HEK293 (cell line): ENCODE measurements at regions not wholly inside any gene's neighbourhood (a gene's known extent, or its start where the extent isn't known, plus 50 kb on each side); places are given as distances from the start of the nearest gene placed in this dataset.

ENCODE experiments used
- KLF16 ChIP-seq: fragments of 450-650 bp; formaldehyde crosslinking; IDR thresholded peaks from 2 replicates; pipeline ENCODE4 v1.5.1; 2017; ENCODE audit warnings: missing biosample characterization, missing genetic modification characterization
- KLF8 ChIP-seq: fragments of 450-650 bp; formaldehyde crosslinking; IDR thresholded peaks from 2 replicates; pipeline ENCODE4 v1.5.1; 2016; ENCODE audit warnings: missing biosample characterization, missing genetic modification characterization
- SALL2 ChIP-seq: fragments of 450-650 bp; formaldehyde crosslinking; IDR thresholded peaks from 2 replicates; pipeline ENCODE4 v1.5.0; 2017; ENCODE audit warnings: missing biosample characterization, mild to moderate bottlenecking, missing genetic modification characterization, borderline replicate concordance
- TSHZ1 ChIP-seq: fragments of 450-650 bp; formaldehyde crosslinking; IDR thresholded peaks from 2 replicates; pipeline ENCODE4 v1.5.1; 2016; ENCODE audit warnings: missing biosample characterization, missing genetic modification characterization, borderline replicate concordance
- WT1 ChIP-seq: fragments of 450-650 bp; formaldehyde crosslinking; IDR thresholded peaks from 2 replicates; pipeline ENCODE4 v1.5.1; 2016; ENCODE audit warnings: missing biosample characterization, missing genetic modification characterization
- ZBTB10 ChIP-seq: fragments of 450-650 bp; formaldehyde crosslinking; IDR thresholded peaks from 2 replicates; pipeline ENCODE4 v1.5.1; 2016; ENCODE audit warnings: missing biosample characterization, missing genetic modification characterization
- ZIC2 ChIP-seq: fragments of 450-650 bp; formaldehyde crosslinking; IDR thresholded peaks from 2 replicates; pipeline ENCODE4 v1.5.1; 2016; ENCODE audit warnings: missing biosample characterization, missing genetic modification characterization
- ZNF404 ChIP-seq: fragments of 450-650 bp; formaldehyde crosslinking; IDR thresholded peaks from 2 replicates; pipeline ENCODE4 v1.5.1; 2017; ENCODE audit warnings: missing biosample characterization, missing genetic modification characterization
- ZNF433 ChIP-seq: fragments of 450-650 bp; formaldehyde crosslinking; IDR thresholded peaks from 2 replicates; pipeline ENCODE4 v1.5.1; 2016; ENCODE audit warnings: missing biosample characterization, missing genetic modification characterization, low read depth
- ZNF48 ChIP-seq: fragments of 450-650 bp; formaldehyde crosslinking; IDR thresholded peaks from 2 replicates; pipeline ENCODE4 v1.5.1; 2016; ENCODE audit warnings: missing biosample characterization, missing genetic modification characterization
- ZNF510 ChIP-seq: fragments of 450-650 bp; formaldehyde crosslinking; IDR thresholded peaks from 2 replicates; pipeline ENCODE4 v1.5.1; 2018; ENCODE audit warnings: mild to moderate bottlenecking, missing genetic modification characterization, missing biosample characterization; ENCODE audit not compliant: insufficient replicate concordance
- ZNF555 ChIP-seq: fragments of 450-650 bp; formaldehyde crosslinking; conservative IDR thresholded peaks from 2 replicates; pipeline ENCODE4 v1.5.1; 2017; ENCODE audit warnings: missing biosample characterization, mild to moderate bottlenecking, missing genetic modification characterization, inconsistent platforms
- ZNF664 ChIP-seq: fragments of 450-650 bp; formaldehyde crosslinking; IDR thresholded peaks from 2 replicates; pipeline ENCODE4 v1.5.1; 2016; ENCODE audit warnings: missing biosample characterization, missing genetic modification characterization
- ZNF707 ChIP-seq: fragments of 450-650 bp; formaldehyde crosslinking; IDR thresholded peaks from 2 replicates; pipeline ENCODE4 v1.5.1; 2016; ENCODE audit warnings: missing biosample characterization, missing genetic modification characterization
- ZNF785 ChIP-seq: fragments of 450-650 bp; formaldehyde crosslinking; IDR thresholded peaks from 2 replicates; pipeline ENCODE4 v1.5.1; 2016; ENCODE audit warnings: missing biosample characterization, missing genetic modification characterization
- TF ChIP-seq, protein P1 (sequence below): fragments of 450-650 bp; formaldehyde crosslinking; IDR thresholded peaks from 2 replicates; pipeline ENCODE4 v1.5.1; 2016; ENCODE audit warnings: missing biosample characterization, missing genetic modification characterization, borderline replicate concordance
- TF ChIP-seq, protein P2 (sequence below): fragments of 450-650 bp; formaldehyde crosslinking; conservative IDR thresholded peaks from 2 replicates; pipeline ENCODE4 v1.5.1; 2016; ENCODE audit warnings: low read depth, missing biosample characterization, missing genetic modification characterization

- TF ChIP-seq, protein P1, sequence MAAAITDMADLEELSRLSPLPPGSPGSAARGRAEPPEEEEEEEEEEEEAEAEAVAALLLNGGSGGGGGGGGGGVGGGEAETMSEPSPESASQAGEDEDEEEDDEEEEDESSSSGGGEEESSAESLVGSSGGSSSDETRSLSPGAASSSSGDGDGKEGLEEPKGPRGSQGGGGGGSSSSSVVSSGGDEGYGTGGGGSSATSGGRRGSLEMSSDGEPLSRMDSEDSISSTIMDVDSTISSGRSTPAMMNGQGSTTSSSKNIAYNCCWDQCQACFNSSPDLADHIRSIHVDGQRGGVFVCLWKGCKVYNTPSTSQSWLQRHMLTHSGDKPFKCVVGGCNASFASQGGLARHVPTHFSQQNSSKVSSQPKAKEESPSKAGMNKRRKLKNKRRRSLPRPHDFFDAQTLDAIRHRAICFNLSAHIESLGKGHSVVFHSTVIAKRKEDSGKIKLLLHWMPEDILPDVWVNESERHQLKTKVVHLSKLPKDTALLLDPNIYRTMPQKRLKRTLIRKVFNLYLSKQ (tag by site-specific recombination): no peak
- TF ChIP-seq ZNF664 (tag by site-specific recombination) (peak; percentile 30; the same call in 1 of the 2 replicates), ZNF707 (tag by site-specific recombination) (no peak), ZIC2 (tag by site-specific recombination) (no peak), ZNF404 (0 out of 2 replicates have a peak, but pooled peaks have one; percentile 27), ZBTB10 (no peak), ZNF433 (0 out of 2 replicates have a peak, but pooled peaks have one; percentile 41), TSHZ1 (tag by site-specific recombination) (no peak), ZNF785 (tag by site-specific recombination) (no peak), KLF16 (tag by site-specific recombination) (no peak), SALL2 (tag by site-specific recombination) (no peak), ZNF510 (tag by site-specific recombination) (peak; percentile 43), ZNF48 (no peak), ZNF555 (tag by site-specific recombination) (peak; percentile 60), WT1 (tag by site-specific recombination) (no peak), KLF8 (tag by site-specific recombination) (no peak)
- TF ChIP-seq, protein P2, sequence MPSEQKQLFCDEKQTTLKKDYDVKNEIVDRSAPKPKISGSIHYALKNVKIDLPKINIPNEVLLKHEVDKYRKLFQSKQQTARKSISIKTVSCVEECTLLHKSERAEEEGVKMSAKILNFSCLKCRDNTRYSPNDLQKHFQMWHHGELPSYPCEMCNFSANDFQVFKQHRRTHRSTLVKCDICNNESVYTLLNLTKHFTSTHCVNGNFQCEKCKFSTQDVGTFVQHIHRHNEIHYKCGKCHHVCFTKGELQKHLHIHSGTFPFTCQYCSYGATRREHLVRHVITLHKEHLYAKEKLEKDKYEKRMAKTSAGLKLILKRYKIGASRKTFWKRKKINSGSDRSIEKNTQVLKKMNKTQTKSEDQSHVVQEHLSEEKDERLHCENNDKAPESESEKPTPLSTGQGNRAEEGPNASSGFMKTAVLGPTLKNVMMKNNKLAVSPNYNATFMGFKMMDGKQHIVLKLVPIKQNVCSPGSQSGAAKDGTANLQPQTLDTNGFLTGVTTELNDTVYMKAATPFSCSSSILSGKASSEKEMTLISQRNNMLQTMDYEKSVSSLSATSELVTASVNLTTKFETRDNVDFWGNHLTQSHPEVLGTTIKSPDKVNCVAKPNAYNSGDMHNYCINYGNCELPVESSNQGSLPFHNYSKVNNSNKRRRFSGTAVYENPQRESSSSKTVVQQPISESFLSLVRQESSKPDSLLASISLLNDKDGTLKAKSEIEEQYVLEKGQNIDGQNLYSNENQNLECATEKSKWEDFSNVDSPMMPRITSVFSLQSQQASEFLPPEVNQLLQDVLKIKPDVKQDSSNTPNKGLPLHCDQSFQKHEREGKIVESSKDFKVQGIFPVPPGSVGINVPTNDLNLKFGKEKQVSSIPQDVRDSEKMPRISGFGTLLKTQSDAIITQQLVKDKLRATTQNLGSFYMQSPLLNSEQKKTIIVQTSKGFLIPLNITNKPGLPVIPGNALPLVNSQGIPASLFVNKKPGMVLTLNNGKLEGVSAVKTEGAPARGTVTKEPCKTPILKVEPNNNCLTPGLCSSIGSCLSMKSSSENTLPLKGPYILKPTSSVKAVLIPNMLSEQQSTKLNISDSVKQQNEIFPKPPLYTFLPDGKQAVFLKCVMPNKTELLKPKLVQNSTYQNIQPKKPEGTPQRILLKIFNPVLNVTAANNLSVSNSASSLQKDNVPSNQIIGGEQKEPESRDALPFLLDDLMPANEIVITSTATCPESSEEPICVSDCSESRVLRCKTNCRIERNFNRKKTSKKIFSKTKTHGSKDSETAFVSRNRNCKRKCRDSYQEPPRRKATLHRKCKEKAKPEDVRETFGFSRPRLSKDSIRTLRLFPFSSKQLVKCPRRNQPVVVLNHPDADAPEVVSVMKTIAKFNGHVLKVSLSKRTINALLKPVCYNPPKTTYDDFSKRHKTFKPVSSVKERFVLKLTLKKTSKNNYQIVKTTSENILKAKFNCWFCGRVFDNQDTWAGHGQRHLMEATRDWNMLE (tag by site-specific recombination): peak; percentile 76
These were observed 491.4 kb upstream of the CDH7 start (continued) for GRCh38 chr18:65259403-65259802.
